ENCODE measurements at regions not wholly inside any gene's neighbourhood (a gene's known extent, or its start where the extent isn't known, plus 50 kb on each side); places are given as distances from the start of the nearest gene placed in this dataset.

DNA sequence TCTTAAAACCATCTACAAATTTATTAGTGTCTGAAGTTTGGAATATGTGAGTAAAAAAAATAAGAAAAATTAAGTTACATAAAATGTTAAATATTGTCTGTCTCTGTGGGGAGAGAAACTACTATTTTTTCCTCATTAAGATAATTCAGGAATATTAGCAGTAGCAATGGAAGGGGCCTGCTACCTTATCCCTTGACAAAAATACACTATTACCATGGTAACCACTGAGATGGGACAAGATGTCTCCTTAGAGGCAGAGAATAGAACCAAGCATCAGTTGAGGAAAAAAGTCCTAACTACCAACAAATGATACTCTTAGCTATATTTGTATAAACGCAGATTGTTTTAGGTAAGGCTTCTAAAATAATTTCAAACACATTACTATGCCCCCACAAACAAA is 150.7 kb upstream of the LSM8 start:
- no peaks in the 10 kb centered on the region for H3K27me3 ChIP-seq (ENCODE audit: insufficient read depth, low read depth)
- no peak overlapping the region for H2AFZ ChIP-seq
- BruUV-seq (replicated peaks): no TSS peak
- H3K4me2 ChIP-seq: no peak overlapping the region
- no peaks in the 10 kb centered on the region for H3K9me3 ChIP-seq (ENCODE audit: insufficient read depth, low read depth)
- H3K79me2 ChIP-seq (ENCODE audit: low read depth): no peaks in the 10 kb centered on the region
- TF ChIP-seq EZH2 (IDR thresholded peaks at IDR 0.05; ENCODE audit: low read depth): no peak
- TF ChIP-seq, protein P1, sequence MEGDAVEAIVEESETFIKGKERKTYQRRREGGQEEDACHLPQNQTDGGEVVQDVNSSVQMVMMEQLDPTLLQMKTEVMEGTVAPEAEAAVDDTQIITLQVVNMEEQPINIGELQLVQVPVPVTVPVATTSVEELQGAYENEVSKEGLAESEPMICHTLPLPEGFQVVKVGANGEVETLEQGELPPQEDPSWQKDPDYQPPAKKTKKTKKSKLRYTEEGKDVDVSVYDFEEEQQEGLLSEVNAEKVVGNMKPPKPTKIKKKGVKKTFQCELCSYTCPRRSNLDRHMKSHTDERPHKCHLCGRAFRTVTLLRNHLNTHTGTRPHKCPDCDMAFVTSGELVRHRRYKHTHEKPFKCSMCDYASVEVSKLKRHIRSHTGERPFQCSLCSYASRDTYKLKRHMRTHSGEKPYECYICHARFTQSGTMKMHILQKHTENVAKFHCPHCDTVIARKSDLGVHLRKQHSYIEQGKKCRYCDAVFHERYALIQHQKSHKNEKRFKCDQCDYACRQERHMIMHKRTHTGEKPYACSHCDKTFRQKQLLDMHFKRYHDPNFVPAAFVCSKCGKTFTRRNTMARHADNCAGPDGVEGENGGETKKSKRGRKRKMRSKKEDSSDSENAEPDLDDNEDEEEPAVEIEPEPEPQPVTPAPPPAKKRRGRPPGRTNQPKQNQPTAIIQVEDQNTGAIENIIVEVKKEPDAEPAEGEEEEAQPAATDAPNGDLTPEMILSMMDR (conservative IDR thresholded peaks at IDR 0.05): no peak
- H3K4me1 ChIP-seq (replicated peaks; ENCODE audit: insufficient read depth): no peaks in the 10 kb centered on the region
- ChIA-PET CTCF (no interaction called here), POLR2A (ENCODE audit: unreplicated experiment) (no interaction called here)
- no peak overlapping the region for H3K27ac ChIP-seq
- no peak overlapping the region for H3K4me3 ChIP-seq
- H3K36me3 ChIP-seq (ENCODE audit: low read depth): no peaks in the 10 kb centered on the region
- no peak for DNase-seq
- H3K9me2 ChIP-seq (ENCODE audit: insufficient read depth): no peaks in the 10 kb centered on the region
- no peaks in the 10 kb centered on the region for H4K20me1 ChIP-seq (ENCODE audit: insufficient read depth)
- intact Hi-C loops (cut with micrococcal nuclease; ENCODE audit: unreplicated experiment): no loop called here
- H3F3A ChIP-seq (ENCODE audit: insufficient read depth, low read depth): no peaks in the 10 kb centered on the region

DNA sequence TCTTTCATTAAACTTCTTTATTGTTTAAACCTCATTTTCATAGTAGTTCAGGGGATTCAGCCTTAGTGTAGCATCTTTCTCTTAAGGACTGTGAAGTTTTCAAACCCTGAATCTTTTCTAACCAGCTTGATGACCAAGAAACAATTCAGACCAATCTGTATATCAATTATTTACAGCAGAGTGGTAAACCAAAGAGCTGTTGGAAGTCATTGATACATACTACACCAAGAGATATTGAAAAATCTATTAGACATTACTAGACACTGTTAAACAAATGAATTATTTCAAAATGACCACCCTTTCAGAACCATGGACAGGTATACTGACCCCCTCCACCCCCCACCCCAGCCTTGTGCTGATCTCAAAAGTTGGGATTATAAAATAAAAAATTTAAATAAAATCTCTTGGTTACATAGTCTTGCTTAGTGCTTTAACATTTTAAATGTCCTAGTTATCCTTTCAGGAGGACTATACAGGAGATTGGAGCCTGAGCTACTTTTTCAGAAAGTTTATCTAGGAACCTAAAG is 143.9 kb upstream of the LSM8 start:
- ChIA-PET CTCF (no interaction called here), POLR2A (ENCODE audit: unreplicated experiment) (no interaction called here)
- no peak for TF ChIP-seq EZH2 (IDR thresholded peaks at IDR 0.05; ENCODE audit: low read depth)
- TF ChIP-seq, protein P1 (conservative IDR thresholded peaks at IDR 0.05): no peak
- Histone ChIP-seq H3K4me3 (no peak overlapping the region), H2AFZ (no peak overlapping the region), H3K9me2 (ENCODE audit: insufficient read depth) (no peaks in the 10 kb centered on the region), H3K4me2 (no peak overlapping the region), H3K27me3 (ENCODE audit: insufficient read depth, low read depth) (no peaks in the 10 kb centered on the region), H3K36me3 (ENCODE audit: low read depth) (no peaks in the 10 kb centered on the region), H3K9me3 (ENCODE audit: insufficient read depth, low read depth) (no peaks in the 10 kb centered on the region), H3F3A (ENCODE audit: insufficient read depth, low read depth) (no peaks in the 10 kb centered on the region), H4K20me1 (ENCODE audit: insufficient read depth) (no peaks in the 10 kb centered on the region), H3K4me1 (replicated peaks; ENCODE audit: insufficient read depth) (no peaks in the 10 kb centered on the region), H3K27ac (no peak overlapping the region), H3K79me2 (ENCODE audit: low read depth) (no peaks in the 10 kb centered on the region)
- no TSS peak for BruUV-seq (replicated peaks)
- intact Hi-C loops (cut with micrococcal nuclease; ENCODE audit: unreplicated experiment): no loop called here
- no peak for DNase-seq

DNA sequence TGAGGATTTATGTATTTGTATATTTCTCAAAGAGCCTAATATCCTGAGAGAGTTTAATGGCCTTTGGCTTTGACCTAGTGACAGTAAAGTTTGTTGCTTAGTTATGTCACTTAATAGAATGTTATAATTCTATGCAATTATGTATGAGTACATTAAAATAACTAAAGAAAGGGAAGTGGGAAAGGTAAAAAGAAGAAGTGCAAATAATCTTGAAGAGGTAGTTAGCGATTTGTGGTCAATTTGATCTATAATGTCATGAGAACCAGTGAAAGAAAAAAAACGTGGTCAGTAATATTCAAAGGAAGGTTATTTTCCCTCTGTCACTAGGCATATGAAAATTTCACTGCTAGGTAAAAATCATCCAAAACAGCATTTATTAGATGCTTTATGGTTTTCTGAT is 143.4 kb upstream of the LSM8 start:
- no peaks in the 10 kb centered on the region for H3F3A ChIP-seq (ENCODE audit: insufficient read depth, low read depth)
- no TSS peak for BruUV-seq (replicated peaks)
- no peaks in the 10 kb centered on the region for H3K9me3 ChIP-seq (ENCODE audit: insufficient read depth, low read depth)
- no peak overlapping the region for H3K4me2 ChIP-seq
- no peaks in the 10 kb centered on the region for H4K20me1 ChIP-seq (ENCODE audit: insufficient read depth)
- ChIA-PET CTCF (no interaction called here), POLR2A (ENCODE audit: unreplicated experiment) (no interaction called here)
- no peaks in the 10 kb centered on the region for H3K9me2 ChIP-seq (ENCODE audit: insufficient read depth)
- no peak for TF ChIP-seq EZH2 (IDR thresholded peaks at IDR 0.05; ENCODE audit: low read depth)
- TF ChIP-seq, protein P1 (conservative IDR thresholded peaks at IDR 0.05): no peak
- H2AFZ ChIP-seq: no peak overlapping the region
- no peaks in the 10 kb centered on the region for H3K79me2 ChIP-seq (ENCODE audit: low read depth)
- no peak for DNase-seq
- H3K4me1 ChIP-seq (replicated peaks; ENCODE audit: insufficient read depth): no peaks in the 10 kb centered on the region
- no peaks in the 10 kb centered on the region for H3K27me3 ChIP-seq (ENCODE audit: insufficient read depth, low read depth)
- no peak overlapping the region for H3K4me3 ChIP-seq
- H3K27ac ChIP-seq: no peak overlapping the region
- no peaks in the 10 kb centered on the region for H3K36me3 ChIP-seq (ENCODE audit: low read depth)
- intact Hi-C loops (cut with micrococcal nuclease; ENCODE audit: unreplicated experiment): no loop called here
